Activated naive CD8-positive, alpha-beta T cell (primary cell): ENCODE measurements at regions not wholly inside any gene's neighbourhood (a gene's known extent, or its start where the extent isn't known, plus 50 kb on each side); places are given as distances from the start of the nearest gene placed in this dataset.
"Not testable (repeated sequence)": the region's sequence is repeated elsewhere in the genome, so short reads cannot be mapped to it uniquely, and the experiment has no call there.

Experiments used
- H3K27ac Mint-ChIP-seq: one replicate; pipeline ENCODE4 v1.8.0; 2021; ENCODE audit warnings: mixed read lengths
- H3K27me3 Mint-ChIP-seq: one replicate; pipeline ENCODE4 v1.8.0; 2021; ENCODE audit warnings: mixed read lengths
- H3K36me3 Mint-ChIP-seq: one replicate; pipeline ENCODE4 v1.8.0; 2021; ENCODE audit warnings: mixed read lengths
- H3K4me1 Mint-ChIP-seq: one replicate; pipeline ENCODE4 v1.8.0; 2021; ENCODE audit warnings: low read depth, mixed read lengths
- H3K4me3 Mint-ChIP-seq: one replicate; pipeline ENCODE4 v1.8.0; 2021; ENCODE audit warnings: mild to moderate bottlenecking, mixed read lengths
- H3K9me3 Mint-ChIP-seq: one replicate; pipeline ENCODE4 v1.8.0; 2021; ENCODE audit warnings: low read depth, mixed read lengths

- no peaks in the 10 kb centered on the region for H3K36me3 Mint-ChIP-seq
- H3K27ac Mint-ChIP-seq, result no peak overlapping the region
Measured at GRCh38 chr15:87739081-87739480, 517.5 kb downstream of the NTRK3 start.

GRCh38 chr15:87737460-87737859, 519.1 kb downstream of the NTRK3 start:
- H3K36me3 Mint-ChIP-seq, H3K4me3 Mint-ChIP-seq, H3K27me3 Mint-ChIP-seq, H3K9me3 Mint-ChIP-seq, H3K27ac Mint-ChIP-seq: not testable (repeated sequence)
- peaks cover 15% of the 10 kb centered on the region for H3K4me1 Mint-ChIP-seq

More at GRCh38 chr15:87739081-87739480, 517.5 kb downstream of the NTRK3 start:
- Mint-ChIP-seq H3K27me3 (no peaks in the 10 kb centered on the region), H3K4me3 (no peak overlapping the region), H3K9me3 (no peaks in the 10 kb centered on the region), H3K4me1 (peaks cover 15% of the 10 kb centered on the region)

GRCh38 chr15:87736891-87737389, 519.6 kb downstream of the NTRK3 start:
- Mint-ChIP-seq H3K9me3 (no peaks in the 10 kb centered on the region), H3K4me1 (peaks cover 15% of the 10 kb centered on the region), H3K4me3 (peak overlapping the region; percentile 36), H3K27ac (no peak overlapping the region), H3K27me3 (peaks cover 2% of the 10 kb centered on the region), H3K36me3 (no peaks in the 10 kb centered on the region)

- Mint-ChIP-seq H3K27me3 (peaks cover 2% of the 10 kb centered on the region), H3K36me3 (no peaks in the 10 kb centered on the region), H3K4me1 (peaks cover 15% of the 10 kb centered on the region), H3K27ac (no peak overlapping the region), H3K4me3 (peak overlapping the region; percentile 36), H3K9me3 (no peaks in the 10 kb centered on the region)
Measured at GRCh38 chr15:87736401-87736800, 520.1 kb downstream of the NTRK3 start.

- peaks cover 15% of the 10 kb centered on the region for H3K4me1 Mint-ChIP-seq
- H3K36me3 Mint-ChIP-seq, result no peaks in the 10 kb centered on the region
- H3K4me3 Mint-ChIP-seq, result no peak overlapping the region
Measured at GRCh38 chr15:87735522-87735921, 521.0 kb downstream of the NTRK3 start.

GRCh38 chr15:87734571-87735373, 521.8 kb downstream of the NTRK3 start:
- H3K36me3 Mint-ChIP-seq, result no peaks in the 10 kb centered on the region
- H3K4me3 Mint-ChIP-seq, result no peak overlapping the region
- H3K27me3 Mint-ChIP-seq, result peaks cover 2% of the 10 kb centered on the region
- peaks cover 15% of the 10 kb centered on the region for H3K4me1 Mint-ChIP-seq
- H3K9me3 Mint-ChIP-seq, result no peaks in the 10 kb centered on the region
- H3K27ac Mint-ChIP-seq, result no peak overlapping the region

More at GRCh38 chr15:87735522-87735921, 521.0 kb downstream of the NTRK3 start:
- Mint-ChIP-seq H3K27me3 (peaks cover 2% of the 10 kb centered on the region), H3K9me3 (no peaks in the 10 kb centered on the region), H3K27ac (no peak overlapping the region)

GRCh38 chr15:87733977-87734376, 522.6 kb downstream of the NTRK3 start:
- Mint-ChIP-seq H3K9me3 (no peaks in the 10 kb centered on the region), H3K27me3 (peaks cover 2% of the 10 kb centered on the region), H3K4me3 (no peak overlapping the region), H3K36me3 (no peaks in the 10 kb centered on the region), H3K4me1 (peaks cover 15% of the 10 kb centered on the region), H3K27ac (no peak overlapping the region)

- Mint-ChIP-seq H3K4me1 (peaks cover 15% of the 10 kb centered on the region), H3K27me3 (peaks cover 2% of the 10 kb centered on the region), H3K4me3 (no peak overlapping the region), H3K27ac (no peak overlapping the region), H3K36me3 (no peaks in the 10 kb centered on the region), H3K9me3 (no peaks in the 10 kb centered on the region)
Measured at GRCh38 chr15:87733541-87733941, 523.0 kb downstream of the NTRK3 start.

- Mint-ChIP-seq H3K36me3 (no peaks in the 10 kb centered on the region), H3K27me3 (peaks cover 2% of the 10 kb centered on the region), H3K4me3 (no peak overlapping the region), H3K27ac (no peak overlapping the region), H3K4me1 (peaks cover 15% of the 10 kb centered on the region), H3K9me3 (no peaks in the 10 kb centered on the region)
Measured at GRCh38 chr15:87732976-87733375, 523.6 kb downstream of the NTRK3 start.

- H3K9me3 Mint-ChIP-seq, result no peaks in the 10 kb centered on the region
- no peak overlapping the region for H3K4me3 Mint-ChIP-seq
- H3K4me1 Mint-ChIP-seq, result peaks cover 8% of the 10 kb centered on the region
- no peaks in the 10 kb centered on the region for H3K36me3 Mint-ChIP-seq
- no peak overlapping the region for H3K27ac Mint-ChIP-seq
- H3K27me3 Mint-ChIP-seq, result peaks cover 2% of the 10 kb centered on the region
Measured at GRCh38 chr15:87731630-87732029, 524.9 kb downstream of the NTRK3 start.

GRCh38 chr15:87730706-87731105, 525.8 kb downstream of the NTRK3 start:
- no peaks in the 10 kb centered on the region for H3K4me1 Mint-ChIP-seq
- H3K27me3 Mint-ChIP-seq, result peaks cover 2% of the 10 kb centered on the region
- no peak overlapping the region for H3K4me3 Mint-ChIP-seq
- H3K27ac Mint-ChIP-seq, result no peak overlapping the region
- H3K9me3 Mint-ChIP-seq, result no peaks in the 10 kb centered on the region
- no peaks in the 10 kb centered on the region for H3K36me3 Mint-ChIP-seq

- peaks cover 2% of the 10 kb centered on the region for H3K27me3 Mint-ChIP-seq
- H3K27ac Mint-ChIP-seq, result no peak overlapping the region
- H3K4me3 Mint-ChIP-seq, result no peak overlapping the region
- no peaks in the 10 kb centered on the region for H3K36me3 Mint-ChIP-seq
- H3K4me1 Mint-ChIP-seq, result no peaks in the 10 kb centered on the region
- no peaks in the 10 kb centered on the region for H3K9me3 Mint-ChIP-seq
Measured at GRCh38 chr15:87728998-87729397, 527.5 kb downstream of the NTRK3 start.

GRCh38 chr15:87727073-87727472, 529.5 kb downstream of the NTRK3 start:
- H3K36me3 Mint-ChIP-seq, result peaks cover 2% of the 10 kb centered on the region
- H3K9me3 Mint-ChIP-seq, result no peaks in the 10 kb centered on the region
- H3K4me3 Mint-ChIP-seq, result no peak overlapping the region
- H3K27ac Mint-ChIP-seq, result no peak overlapping the region
- H3K27me3 Mint-ChIP-seq, result peaks cover 3% of the 10 kb centered on the region
- H3K4me1 Mint-ChIP-seq, result peaks cover 2% of the 10 kb centered on the region

GRCh38 chr15:87724330-87724729, 532.2 kb downstream of the NTRK3 start:
- peaks cover 2% of the 10 kb centered on the region for H3K36me3 Mint-ChIP-seq

GRCh38 chr15:87722941-87723691, 533.4 kb downstream of the NTRK3 start:
- H3K27ac Mint-ChIP-seq, result no peak overlapping the region
- no peak overlapping the region for H3K4me3 Mint-ChIP-seq
- peaks cover 2% of the 10 kb centered on the region for H3K4me1 Mint-ChIP-seq
- peaks cover 2% of the 10 kb centered on the region for H3K36me3 Mint-ChIP-seq
- H3K9me3 Mint-ChIP-seq, result no peaks in the 10 kb centered on the region
- peaks cover 3% of the 10 kb centered on the region for H3K27me3 Mint-ChIP-seq

More at GRCh38 chr15:87724330-87724729, 532.2 kb downstream of the NTRK3 start:
- Mint-ChIP-seq H3K27me3 (peaks cover 3% of the 10 kb centered on the region), H3K4me3 (no peak overlapping the region), H3K27ac (no peak overlapping the region), H3K4me1 (peaks cover 2% of the 10 kb centered on the region), H3K9me3 (no peaks in the 10 kb centered on the region)
